ENCODE measurements at regions not wholly inside any gene's neighbourhood (a gene's known extent, or its start where the extent isn't known, plus 50 kb on each side); places are given as distances from the start of the nearest gene placed in this dataset.
"Not testable (repeated sequence)": the region's sequence is repeated elsewhere in the genome, so short reads cannot be mapped to it uniquely, and the experiment has no call there.

DNA sequence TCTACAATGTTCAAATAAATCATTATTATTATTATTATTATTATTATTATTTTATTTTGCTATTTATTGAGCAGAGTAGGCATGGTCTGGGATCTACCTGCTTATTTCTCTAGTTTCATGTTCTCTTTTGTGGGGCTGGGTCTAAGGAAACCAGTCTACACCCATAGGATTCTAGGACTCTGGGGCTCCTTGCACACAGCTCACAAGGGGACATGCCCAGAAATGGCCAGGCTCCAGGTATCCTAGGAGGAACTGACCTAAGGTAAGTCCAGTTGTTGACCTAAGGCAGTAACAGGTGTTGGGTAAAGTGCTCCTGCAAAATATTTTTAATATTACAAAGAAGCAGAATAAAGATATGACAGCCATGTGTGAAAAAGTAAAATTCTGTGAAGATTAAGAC is 149.6 kb upstream of the TBL1XR1 start:
- H3K9ac ChIP-seq (ENCODE audit: low read length in 2 of 2): no peak overlapping the region
- no peaks in the 10 kb centered on the region for H3K9me3 ChIP-seq (ENCODE audit: control insufficient read depth in 2 of 2, low read length in 2 of 2)
- H3K4me3 ChIP-seq (ENCODE audit: low read length in 2 of 2): no peak overlapping the region
- no peaks in the 10 kb centered on the region for H3K27me3 ChIP-seq (ENCODE audit: control insufficient read depth in 1 of 2, insufficient read depth in 2 of 2, low read length in 2 of 2)
- peaks cover 12% of the 10 kb centered on the region for H3K4me1 ChIP-seq (ENCODE audit: control insufficient read depth, insufficient read depth, low read length)
- H3K36me3 ChIP-seq (ENCODE audit: control insufficient read depth in 2 of 2, insufficient read depth in 2 of 2, low read length in 2 of 2): no peaks in the 10 kb centered on the region
- no peak overlapping the region for H3K27ac ChIP-seq (ENCODE audit: low read length)

DNA sequence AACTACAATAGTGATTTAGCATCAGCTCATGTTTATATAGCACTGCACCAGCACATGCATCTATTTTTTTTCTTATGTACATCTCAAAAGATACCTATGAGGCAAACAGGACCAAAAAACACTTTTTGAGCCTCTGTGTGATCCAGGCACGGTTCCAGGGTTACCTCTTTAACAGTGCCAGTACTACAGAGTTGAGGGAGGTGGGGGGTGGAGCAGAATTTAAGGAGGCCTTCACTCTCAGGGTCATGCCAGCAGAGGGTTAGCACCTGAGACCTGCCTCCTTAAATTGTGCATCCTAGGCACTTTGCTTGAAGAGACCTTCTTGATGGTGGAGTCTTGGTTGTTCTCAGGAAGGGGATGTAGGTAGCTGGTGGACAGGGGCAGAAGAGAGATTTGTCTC is 150.3 kb upstream of the TBL1XR1 start:
- H3K27ac ChIP-seq (ENCODE audit: low read length): no peak overlapping the region
- H3K4me1 ChIP-seq (ENCODE audit: control insufficient read depth, insufficient read depth, low read length): peaks cover 16% of the 10 kb centered on the region
- H3K27me3 ChIP-seq (ENCODE audit: control insufficient read depth in 1 of 2, insufficient read depth in 2 of 2, low read length in 2 of 2): no peaks in the 10 kb centered on the region
- H3K36me3 ChIP-seq (ENCODE audit: control insufficient read depth in 2 of 2, insufficient read depth in 2 of 2, low read length in 2 of 2): no peaks in the 10 kb centered on the region
- no peaks in the 10 kb centered on the region for H3K9me3 ChIP-seq (ENCODE audit: control insufficient read depth in 2 of 2, low read length in 2 of 2)
- H3K4me3 ChIP-seq (ENCODE audit: low read length in 2 of 2): no peak overlapping the region
- no peak overlapping the region for H3K9ac ChIP-seq (ENCODE audit: low read length in 2 of 2)

DNA sequence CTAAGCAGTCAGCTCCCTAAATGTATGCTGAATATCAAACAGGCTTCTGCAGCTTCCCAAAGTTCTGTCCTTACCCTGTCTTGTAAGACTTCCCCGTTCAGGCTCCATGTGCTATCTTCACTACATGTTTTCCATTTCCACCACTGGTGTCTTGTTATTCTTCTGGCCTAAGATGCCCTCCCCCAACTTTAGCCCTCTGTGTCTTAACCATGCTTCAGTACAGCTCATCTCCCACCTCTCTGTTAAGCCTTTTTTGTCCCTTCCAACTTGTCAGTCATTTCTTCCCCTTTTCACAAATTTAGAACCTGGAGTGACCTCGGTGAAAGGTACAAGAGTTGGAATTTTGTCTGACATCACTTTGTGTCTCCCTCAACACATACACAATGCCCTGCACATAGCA is 151.7 kb upstream of the TBL1XR1 start:
- H3K27ac ChIP-seq (ENCODE audit: low read length): no peak overlapping the region
- peaks cover 14% of the 10 kb centered on the region for H3K4me1 ChIP-seq (ENCODE audit: control insufficient read depth, insufficient read depth, low read length)
- no peaks in the 10 kb centered on the region for H3K9me3 ChIP-seq (ENCODE audit: control insufficient read depth in 2 of 2, low read length in 2 of 2)
- H3K9ac ChIP-seq (ENCODE audit: low read length in 2 of 2): no peak overlapping the region
- no peaks in the 10 kb centered on the region for H3K27me3 ChIP-seq (ENCODE audit: control insufficient read depth in 1 of 2, insufficient read depth in 2 of 2, low read length in 2 of 2)
- H3K36me3 ChIP-seq (ENCODE audit: control insufficient read depth in 2 of 2, insufficient read depth in 2 of 2, low read length in 2 of 2): no peaks in the 10 kb centered on the region
- no peak overlapping the region for H3K4me3 ChIP-seq (ENCODE audit: low read length in 2 of 2)

DNA sequence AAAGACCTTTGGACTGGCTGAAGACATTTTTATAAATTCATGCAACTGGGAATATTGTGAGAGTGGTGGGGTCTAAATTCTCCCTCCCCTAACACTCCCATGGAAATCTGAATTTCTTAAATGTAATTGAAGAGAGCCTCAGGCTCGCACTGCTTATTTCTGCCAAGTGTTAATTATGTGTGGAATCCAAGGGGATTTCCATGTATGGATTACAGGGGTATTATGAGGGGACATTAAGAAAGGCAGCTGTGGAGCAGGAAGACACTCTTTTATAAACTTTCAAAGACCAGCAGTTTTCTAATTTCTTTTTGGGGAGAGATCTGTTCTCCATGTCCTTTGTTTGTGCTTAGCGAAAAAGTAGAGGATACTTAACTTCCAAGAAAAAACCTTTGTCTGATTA is 152.1 kb upstream of the TBL1XR1 start:
- H3K27me3 ChIP-seq (ENCODE audit: control insufficient read depth in 1 of 2, insufficient read depth in 2 of 2, low read length in 2 of 2): no peaks in the 10 kb centered on the region
- no peak overlapping the region for H3K4me3 ChIP-seq (ENCODE audit: low read length in 2 of 2)
- no peak overlapping the region for H3K9ac ChIP-seq (ENCODE audit: low read length in 2 of 2)
- peaks cover 12% of the 10 kb centered on the region for H3K4me1 ChIP-seq (ENCODE audit: control insufficient read depth, insufficient read depth, low read length)
- no peaks in the 10 kb centered on the region for H3K36me3 ChIP-seq (ENCODE audit: control insufficient read depth in 2 of 2, insufficient read depth in 2 of 2, low read length in 2 of 2)
- no peaks in the 10 kb centered on the region for H3K9me3 ChIP-seq (ENCODE audit: control insufficient read depth in 2 of 2, low read length in 2 of 2)
- no peak overlapping the region for H3K27ac ChIP-seq (ENCODE audit: low read length)

DNA sequence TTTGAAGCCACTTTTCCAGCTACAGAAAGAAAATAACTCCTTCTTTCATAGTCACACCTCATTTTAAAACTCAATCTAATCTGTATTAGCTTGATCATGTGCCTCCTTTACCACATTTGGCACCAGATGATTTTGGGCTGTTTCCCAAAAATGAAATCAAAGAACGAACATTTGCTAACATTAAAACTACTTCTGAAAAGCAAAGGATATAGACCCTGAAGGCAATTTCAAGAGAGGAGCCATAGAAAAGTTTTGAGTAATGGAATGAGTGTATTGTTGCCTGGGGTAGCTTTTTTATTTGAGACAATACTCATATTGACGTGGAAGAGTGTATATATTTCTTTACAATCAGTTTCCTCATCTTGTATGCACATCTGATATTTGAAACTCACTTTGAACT is 152.8 kb upstream of the TBL1XR1 start:
- no peaks in the 10 kb centered on the region for H3K36me3 ChIP-seq (ENCODE audit: control insufficient read depth in 2 of 2, insufficient read depth in 2 of 2, low read length in 2 of 2)
- no peak overlapping the region for H3K27ac ChIP-seq (ENCODE audit: low read length)

DNA sequence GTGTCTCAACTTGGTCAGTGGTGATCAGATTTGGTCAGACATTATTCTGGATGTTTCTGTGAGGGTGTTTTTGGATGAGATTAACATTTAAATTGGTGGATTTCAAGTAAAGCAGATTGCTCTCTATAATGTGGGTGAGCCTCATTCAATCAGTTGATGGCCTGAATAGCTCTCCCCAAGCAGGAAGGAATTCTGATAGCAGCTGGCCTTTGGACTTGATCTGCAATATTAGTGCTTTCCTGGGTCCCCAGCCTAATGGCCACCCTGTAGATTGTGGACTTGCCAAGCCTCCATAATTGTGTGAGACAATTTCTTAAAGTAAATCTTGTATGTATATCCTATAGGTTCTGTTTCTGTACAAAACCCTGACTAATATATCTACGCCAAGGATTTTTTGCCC is 153.9 kb upstream of the TBL1XR1 start:
- H3K4me1 ChIP-seq (ENCODE audit: control insufficient read depth, insufficient read depth, low read length): peaks cover 5% of the 10 kb centered on the region
- H3K4me3 ChIP-seq (ENCODE audit: low read length in 2 of 2): no peak overlapping the region
- H3K27me3 ChIP-seq (ENCODE audit: control insufficient read depth in 1 of 2, insufficient read depth in 2 of 2, low read length in 2 of 2): no peaks in the 10 kb centered on the region
- H3K9ac ChIP-seq (ENCODE audit: low read length in 2 of 2): no peak overlapping the region
- no peaks in the 10 kb centered on the region for H3K36me3 ChIP-seq (ENCODE audit: control insufficient read depth in 2 of 2, insufficient read depth in 2 of 2, low read length in 2 of 2)
- peak overlapping the region; percentile 50 for H3K27ac ChIP-seq (ENCODE audit: low read length)
- no peaks in the 10 kb centered on the region for H3K9me3 ChIP-seq (ENCODE audit: control insufficient read depth in 2 of 2, low read length in 2 of 2)

More for the DNA sequence above, 152.8 kb upstream of the TBL1XR1 start:
- H3K4me3 ChIP-seq (ENCODE audit: low read length in 2 of 2): no peak overlapping the region
- no peaks in the 10 kb centered on the region for H3K27me3 ChIP-seq (ENCODE audit: control insufficient read depth in 1 of 2, insufficient read depth in 2 of 2, low read length in 2 of 2)
- H3K9me3 ChIP-seq (ENCODE audit: control insufficient read depth in 2 of 2, low read length in 2 of 2): no peaks in the 10 kb centered on the region
- no peak overlapping the region for H3K9ac ChIP-seq (ENCODE audit: low read length in 2 of 2)
- peaks cover 12% of the 10 kb centered on the region for H3K4me1 ChIP-seq (ENCODE audit: control insufficient read depth, insufficient read depth, low read length)

DNA sequence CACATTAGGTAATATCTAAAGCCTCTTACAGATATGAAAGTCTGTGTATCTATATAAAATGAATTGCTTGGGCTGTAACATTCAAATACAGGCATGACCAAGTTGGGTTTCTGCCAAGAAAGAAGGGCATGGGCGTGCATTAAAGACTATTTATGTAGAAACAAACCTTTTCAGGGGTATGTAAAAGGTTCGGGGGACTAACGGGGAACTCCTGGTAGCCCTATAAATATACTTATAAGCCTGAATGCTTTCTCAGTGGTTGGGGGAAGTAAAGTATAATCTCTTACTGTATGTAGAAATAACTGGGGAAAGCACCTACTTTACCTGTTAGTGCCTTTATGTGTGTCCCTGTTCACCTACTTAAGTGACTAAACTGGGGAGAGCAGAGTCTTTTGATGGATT is 154.5 kb upstream of the TBL1XR1 start:
- Histone ChIP-seq H3K4me1 (ENCODE audit: control insufficient read depth, insufficient read depth, low read length) (peaks cover 5% of the 10 kb centered on the region), H3K9me3 (ENCODE audit: control insufficient read depth in 2 of 2, low read length in 2 of 2) (no peaks in the 10 kb centered on the region), H3K4me3 (ENCODE audit: low read length in 2 of 2) (no peak overlapping the region), H3K27me3 (ENCODE audit: control insufficient read depth in 1 of 2, insufficient read depth in 2 of 2, low read length in 2 of 2) (no peaks in the 10 kb centered on the region), H3K27ac (ENCODE audit: low read length) (peak overlapping the region; percentile 50), H3K36me3 (ENCODE audit: control insufficient read depth in 2 of 2, insufficient read depth in 2 of 2, low read length in 2 of 2) (no peaks in the 10 kb centered on the region), H3K9ac (ENCODE audit: low read length in 2 of 2) (no peak overlapping the region)

DNA sequence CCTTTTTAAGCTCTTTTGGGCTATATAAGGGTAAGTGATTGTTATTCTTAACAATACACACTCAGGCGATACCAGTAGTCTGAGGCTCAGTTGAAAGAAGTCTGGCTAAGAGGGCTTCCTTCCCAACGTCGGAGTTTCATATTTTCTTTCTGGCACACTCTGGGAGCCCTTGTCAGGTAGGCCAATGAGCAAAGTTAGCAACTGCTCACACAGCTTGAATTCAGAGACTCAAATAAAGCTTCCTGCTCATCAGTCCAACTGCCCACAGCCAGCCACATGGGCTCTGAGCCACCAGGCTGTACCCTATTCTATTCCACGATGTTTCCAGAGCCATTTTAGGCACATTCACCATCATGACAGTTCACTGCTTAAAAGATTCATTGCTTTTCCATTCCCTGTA is 155.1 kb upstream of the TBL1XR1 start:
- H3K9ac ChIP-seq (ENCODE audit: low read length in 2 of 2): no peak overlapping the region
- peak overlapping the region; percentile 50 for H3K27ac ChIP-seq (ENCODE audit: low read length)
- peaks cover 11% of the 10 kb centered on the region for H3K4me1 ChIP-seq (ENCODE audit: control insufficient read depth, insufficient read depth, low read length)
- no peaks in the 10 kb centered on the region for H3K27me3 ChIP-seq (ENCODE audit: control insufficient read depth in 1 of 2, insufficient read depth in 2 of 2, low read length in 2 of 2)
- no peaks in the 10 kb centered on the region for H3K36me3 ChIP-seq (ENCODE audit: control insufficient read depth in 2 of 2, insufficient read depth in 2 of 2, low read length in 2 of 2)
- H3K9me3 ChIP-seq (ENCODE audit: control insufficient read depth in 2 of 2, low read length in 2 of 2): no peaks in the 10 kb centered on the region
- peak overlapping the region in 1 of 2 donors; percentile 9 for H3K4me3 ChIP-seq (ENCODE audit: low read length in 2 of 2)

DNA sequence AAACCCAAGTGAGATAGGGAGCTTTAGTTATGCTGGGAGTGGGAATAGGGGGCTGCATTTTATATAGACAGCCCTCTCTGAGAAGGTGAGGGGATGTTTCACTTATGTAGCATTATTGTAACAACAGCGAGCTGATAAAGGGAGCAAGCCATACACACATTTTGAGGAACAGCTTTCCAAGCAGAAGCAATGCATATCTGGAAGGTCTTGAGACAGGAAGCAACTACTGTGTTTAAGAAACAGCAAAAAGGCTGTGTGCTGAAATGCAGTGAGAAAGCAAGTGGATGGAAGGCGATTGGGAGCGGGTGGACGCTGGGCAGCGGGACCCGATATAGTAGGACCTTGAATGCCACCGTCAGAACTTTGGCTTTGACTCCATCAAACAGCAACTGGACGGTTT is 155.9 kb upstream of the TBL1XR1 start:
- peaks cover 17% of the 10 kb centered on the region for H3K4me1 ChIP-seq (ENCODE audit: control insufficient read depth, insufficient read depth, low read length)
- H3K9me3 ChIP-seq (ENCODE audit: control insufficient read depth in 2 of 2, low read length in 2 of 2): no peaks in the 10 kb centered on the region
- no peaks in the 10 kb centered on the region for H3K27me3 ChIP-seq (ENCODE audit: control insufficient read depth in 1 of 2, insufficient read depth in 2 of 2, low read length in 2 of 2)
- H3K4me3 ChIP-seq (ENCODE audit: low read length in 2 of 2): no peak overlapping the region
- H3K9ac ChIP-seq (ENCODE audit: low read length in 2 of 2): no peak overlapping the region
- no peaks in the 10 kb centered on the region for H3K36me3 ChIP-seq (ENCODE audit: control insufficient read depth in 2 of 2, insufficient read depth in 2 of 2, low read length in 2 of 2)
- no peak overlapping the region for H3K27ac ChIP-seq (ENCODE audit: low read length)

DNA sequence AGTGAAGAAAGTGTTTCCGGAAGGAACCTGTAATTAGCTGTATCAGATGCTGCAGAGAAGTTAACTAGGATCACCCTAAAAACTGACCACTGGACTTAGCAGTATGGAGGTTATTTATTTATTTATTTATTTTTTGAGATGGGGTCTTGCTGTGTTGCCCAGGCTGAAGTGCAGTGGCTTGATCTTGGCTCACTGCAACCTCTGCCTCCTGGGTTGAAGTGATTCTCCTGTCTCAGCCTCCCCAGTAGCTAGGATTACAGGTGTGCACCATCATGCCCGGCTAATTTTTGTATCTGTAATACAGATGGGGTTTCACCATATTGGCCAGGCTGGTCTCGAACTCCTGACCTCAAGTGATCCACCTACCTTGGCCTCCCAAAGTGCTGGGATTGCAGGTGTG is 156.6 kb upstream of the TBL1XR1 start:
- H3K27ac ChIP-seq (ENCODE audit: low read length); H3K4me3 ChIP-seq (ENCODE audit: low read length in 2 of 2); H3K36me3 ChIP-seq (ENCODE audit: control insufficient read depth in 2 of 2, insufficient read depth in 2 of 2, low read length in 2 of 2); H3K27me3 ChIP-seq (ENCODE audit: control insufficient read depth in 1 of 2, insufficient read depth in 2 of 2, low read length in 2 of 2); H3K9ac ChIP-seq (ENCODE audit: low read length in 2 of 2); H3K9me3 ChIP-seq (ENCODE audit: control insufficient read depth in 2 of 2, low read length in 2 of 2): not testable (repeated sequence)
- H3K4me1 ChIP-seq (ENCODE audit: control insufficient read depth, insufficient read depth, low read length): peaks cover 22% of the 10 kb centered on the region

DNA sequence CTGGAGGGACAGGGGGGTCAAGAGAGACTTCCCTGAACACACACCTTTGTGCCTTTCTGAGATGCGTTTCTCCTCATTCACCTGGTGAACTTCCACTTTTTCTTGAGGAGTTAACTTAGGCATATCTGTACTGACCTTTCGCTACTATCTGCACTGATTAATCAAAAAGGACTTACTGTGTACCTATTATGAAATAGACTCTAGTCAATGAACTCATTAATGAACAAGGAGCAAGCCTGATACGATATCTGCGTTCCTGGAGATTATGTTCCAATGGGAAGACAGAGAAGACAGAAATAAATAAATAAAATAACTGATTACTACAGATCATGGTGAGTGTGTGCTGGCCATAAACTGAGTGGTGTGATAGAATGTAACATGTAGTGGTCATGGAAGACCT is 157.2 kb upstream of the TBL1XR1 start:
- no peaks in the 10 kb centered on the region for H3K27me3 ChIP-seq (ENCODE audit: control insufficient read depth in 1 of 2, insufficient read depth in 2 of 2, low read length in 2 of 2)
- peaks cover 28% of the 10 kb centered on the region for H3K4me1 ChIP-seq (ENCODE audit: control insufficient read depth, insufficient read depth, low read length)
- no peaks in the 10 kb centered on the region for H3K9me3 ChIP-seq (ENCODE audit: control insufficient read depth in 2 of 2, low read length in 2 of 2)
- H3K9ac ChIP-seq (ENCODE audit: low read length in 2 of 2): no peak overlapping the region
- H3K36me3 ChIP-seq (ENCODE audit: control insufficient read depth in 2 of 2, insufficient read depth in 2 of 2, low read length in 2 of 2): no peaks in the 10 kb centered on the region
- no peak overlapping the region for H3K27ac ChIP-seq (ENCODE audit: low read length)
- no peak overlapping the region for H3K4me3 ChIP-seq (ENCODE audit: low read length in 2 of 2)

DNA sequence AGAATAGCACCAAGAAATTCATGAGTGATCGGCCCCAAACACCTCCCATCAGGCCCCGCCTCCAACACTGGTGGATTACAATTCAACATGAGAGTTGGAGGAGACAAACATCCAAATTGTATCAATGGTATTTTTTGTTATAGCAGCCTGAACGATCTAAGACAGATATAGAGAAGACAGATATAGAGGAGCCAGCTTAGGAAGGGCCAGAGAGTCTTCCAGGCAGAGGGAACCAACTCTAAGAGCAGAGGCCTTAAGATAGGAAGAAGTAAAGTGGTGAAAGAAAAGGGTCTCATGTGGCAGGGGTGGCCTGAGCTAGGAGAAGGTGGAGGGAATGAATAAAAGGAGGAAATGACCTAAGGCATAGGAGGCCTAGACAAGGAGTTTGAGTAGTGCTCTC is 158.8 kb upstream of the TBL1XR1 start:
- Histone ChIP-seq H3K36me3 (ENCODE audit: control insufficient read depth in 2 of 2, insufficient read depth in 2 of 2, low read length in 2 of 2) (no peaks in the 10 kb centered on the region), H3K27ac (ENCODE audit: low read length) (peak overlapping the region; percentile 89), H3K9me3 (ENCODE audit: control insufficient read depth in 2 of 2, low read length in 2 of 2) (no peaks in the 10 kb centered on the region), H3K4me1 (ENCODE audit: control insufficient read depth, insufficient read depth, low read length) (peaks cover 32% of the 10 kb centered on the region), H3K9ac (ENCODE audit: low read length in 2 of 2) (no peak overlapping the region), H3K4me3 (ENCODE audit: low read length in 2 of 2) (no peak overlapping the region), H3K27me3 (ENCODE audit: control insufficient read depth in 1 of 2, insufficient read depth in 2 of 2, low read length in 2 of 2) (no peaks in the 10 kb centered on the region)

Data from stomach smooth muscle (tissue), 2 donors.